Breast epithelium (tissue), 4 donors: ENCODE measurements at regions not wholly inside any gene's neighbourhood (a gene's known extent, or its start where the extent isn't known, plus 50 kb on each side); places are given as distances from the start of the nearest gene placed in this dataset.
"Not testable (repeated sequence)": the region's sequence is repeated elsewhere in the genome, so short reads cannot be mapped to it uniquely, and the experiment has no call there.

ENCODE experiments used
- DNase-seq, 2 donors: peaks; one replicate each; pipeline ENCODE4 v3.0.0-alpha.2; 2019; ENCODE audit warnings: low spot score in 2 of 2
- H3K27ac ChIP-seq, 2 donors: fragments of 200-600 bp; sonication (generic) in 1 of 2; one replicate each; pipeline ENCODE4 v1.5.1; 2016 to 2019; ENCODE audit warnings: mild to moderate bottlenecking in 1 of 2
- H3K27me3 ChIP-seq, 2 donors: fragments of 200-600 bp; sonication (generic) in 1 of 2; one replicate each; pipeline versions ENCODE4 v1.5.1 to v1.6.0; 2017 to 2019; ENCODE audit warnings: control low read depth in 1 of 2, mild to moderate bottlenecking in 1 of 2
- H3K36me3 ChIP-seq: fragments of 200-600 bp; one replicate; pipeline ENCODE4 v1.5.1; 2019
- H3K4me1 ChIP-seq, 2 donors: fragments of 200-600 bp; sonication (generic); one replicate each; pipeline ENCODE4 v1.5.1; 2016 to 2019; ENCODE audit warnings: control low read depth in 1 of 2
- H3K4me3 ChIP-seq, 3 donors: fragments of 200-600 bp; sonication (generic); 1 replicate in 2 of 3; 2 replicates in 1 of 3; pipeline ENCODE4 v1.5.1; 2016 to 2019; ENCODE audit warnings: mild to moderate bottlenecking in 3 of 3, moderate library complexity in 2 of 3
- H3K9me3 ChIP-seq, 2 donors: fragments of 200-600 bp; sonication (generic) in 1 of 2; one replicate each; pipeline ENCODE4 v1.5.1; 2016 to 2019; ENCODE audit warnings: control low read depth in 1 of 2
- CTCF ChIP-seq, 3 donors: fragments of 450-650 bp; IDR thresholded peaks; one replicate each; pipeline ENCODE4 v1.5.1; 2016 to 2017; ENCODE audit warnings: antibody characterized with exemption in 3 of 3, mild to moderate bottlenecking in 3 of 3, moderate library complexity in 3 of 3
- POLR2A ChIP-seq: fragments of 450-650 bp; IDR thresholded peaks from one replicate; pipeline ENCODE4 v1.6.1; 2016; ENCODE audit warnings: antibody characterized with exemption, mild to moderate bottlenecking, moderate library complexity
- POLR2AphosphoS5 ChIP-seq, 3 donors: sonication (generic); formaldehyde crosslinking; IDR thresholded peaks; one replicate each; pipeline ENCODE4 v1.6.1; 2017; ENCODE audit warnings: antibody characterized with exemption in 3 of 3
- intact Hi-C: fragments of 100-400 bp; cut with DNase I; formaldehyde crosslinking; loops from one replicate; pipeline ENCODE4 v1.15.1; 2023; ENCODE audit warnings: low total_unique reads

- intact Hi-C loops = no loop called here
- no peak for TF ChIP-seq POLR2AphosphoS5 (IDR thresholded peaks at IDR 0.05)
- TF ChIP-seq CTCF (IDR thresholded peaks at IDR 0.05) = no peak
- no peak for TF ChIP-seq POLR2A
- H3K27me3 ChIP-seq = no peaks in the 10 kb centered on the region
- no peak for DNase-seq
- H3K9me3 ChIP-seq = no peaks in the 10 kb centered on the region
- H3K36me3 ChIP-seq = no peaks in the 10 kb centered on the region
- H3K27ac ChIP-seq = no peak overlapping the region
- no peak overlapping the region for H3K4me3 ChIP-seq
- no peaks in the 10 kb centered on the region for H3K4me1 ChIP-seq
Observed at GRCh38 chr7:66430164-66430545, 198.5 kb upstream of the KCTD7 start.

- H3K27me3 ChIP-seq, H3K4me3 ChIP-seq, H3K36me3 ChIP-seq, DNase-seq, intact Hi-C loops, H3K4me1 ChIP-seq, H3K27ac ChIP-seq, H3K9me3 ChIP-seq: not testable (repeated sequence)
Observed at GRCh38 chr7:66438703-66439405, 189.8 kb upstream of the KCTD7 start.

GRCh38 chr7:66442385-66442784, 186.3 kb upstream of the KCTD7 start:
- no peak overlapping the region for H3K27ac ChIP-seq
- no peaks in the 10 kb centered on the region for H3K9me3 ChIP-seq
- intact Hi-C loops = no loop called here
- DNase-seq = no peak
- TF ChIP-seq POLR2AphosphoS5 (IDR thresholded peaks at IDR 0.05) (no peak), POLR2A (no peak), CTCF (IDR thresholded peaks at IDR 0.05) (no peak)
- H3K36me3 ChIP-seq = no peaks in the 10 kb centered on the region
- H3K4me1 ChIP-seq = no peaks in the 10 kb centered on the region
- no peaks in the 10 kb centered on the region for H3K27me3 ChIP-seq
- H3K4me3 ChIP-seq = no peak overlapping the region

GRCh38 chr7:66443946-66444345, 184.7 kb upstream of the KCTD7 start:
- no peaks in the 10 kb centered on the region for H3K9me3 ChIP-seq
- no peak for DNase-seq
- intact Hi-C loops = no loop called here
- no peaks in the 10 kb centered on the region for H3K4me1 ChIP-seq
- no peak overlapping the region for H3K27ac ChIP-seq
- H3K27me3 ChIP-seq = no peaks in the 10 kb centered on the region
- no peaks in the 10 kb centered on the region for H3K36me3 ChIP-seq
- TF ChIP-seq POLR2A (no peak), CTCF (IDR thresholded peaks at IDR 0.05) (no peak), POLR2AphosphoS5 (IDR thresholded peaks at IDR 0.05) (no peak)
- no peak overlapping the region for H3K4me3 ChIP-seq

- H3K9me3 ChIP-seq, intact Hi-C loops, H3K27me3 ChIP-seq, H3K4me1 ChIP-seq, H3K27ac ChIP-seq, H3K4me3 ChIP-seq, DNase-seq, H3K36me3 ChIP-seq: not testable (repeated sequence)
Observed at GRCh38 chr7:66447007-66447406, 181.7 kb upstream of the KCTD7 start.

GRCh38 chr7:66450814-66451213, 177.9 kb upstream of the KCTD7 start:
- H3K27me3 ChIP-seq, H3K36me3 ChIP-seq, DNase-seq, H3K4me3 ChIP-seq, H3K9me3 ChIP-seq, H3K4me1 ChIP-seq, H3K27ac ChIP-seq, intact Hi-C loops: not testable (repeated sequence)

GRCh38 chr7:66451713-66452112, 177.0 kb upstream of the KCTD7 start:
- DNase-seq, H3K27ac ChIP-seq, H3K4me3 ChIP-seq, H3K9me3 ChIP-seq, H3K36me3 ChIP-seq, H3K27me3 ChIP-seq, H3K4me1 ChIP-seq, intact Hi-C loops: not testable (repeated sequence)
